Inflammatory macrophage treated with lipopolysaccharide for 4 hours (primary cell): ENCODE measurements at regions not wholly inside any gene's neighbourhood (a gene's known extent, or its start where the extent isn't known, plus 50 kb on each side); places are given as distances from the start of the nearest gene placed in this dataset.
A peak's percentile ranks its signal among the peaks of the same experiment; 100 is the strongest.
"Not testable (repeated sequence)": the region's sequence is repeated elsewhere in the genome, so short reads cannot be mapped to it uniquely, and the experiment has no call there.

Experiments
- DNase-seq: peaks from one replicate; pipeline ENCODE4 v3.0.0-alpha.2; 2020

- DNase-seq, result no peak
Measured at GRCh38 chr7:86002858-86003257, 640.9 kb upstream of the GRM3 start.

GRCh38 chr7:85997515-85997914, 646.2 kb upstream of the GRM3 start:
- DNase-seq, result no peak

GRCh38 chr7:85995101-85995500, 648.6 kb upstream of the GRM3 start:
- no peak for DNase-seq

- no peak for DNase-seq
Measured at GRCh38 chr7:85980740-85981139, 663.0 kb upstream of the GRM3 start.

- no peak for DNase-seq
Measured at GRCh38 chr7:85974176-85974575, 669.5 kb upstream of the GRM3 start.

GRCh38 chr7:85972504-85973141, 671.1 kb upstream of the GRM3 start:
- DNase-seq, result no peak

- no peak for DNase-seq
Measured at GRCh38 chr7:85954961-85955360, 688.7 kb upstream of the GRM3 start.

- no peak for DNase-seq
Measured at GRCh38 chr7:85950871-85951270, 692.8 kb upstream of the GRM3 start.

- DNase-seq, result no peak
Measured at GRCh38 chr7:85950418-85950817, 693.3 kb upstream of the GRM3 start.

- DNase-seq, result no peak
Measured at GRCh38 chr7:85947767-85948166, 695.9 kb upstream of the GRM3 start.

GRCh38 chr7:85940798-85941197, 702.9 kb upstream of the GRM3 start:
- no peak for DNase-seq

GRCh38 chr7:85931919-85932318, 711.8 kb upstream of the GRM3 start:
- DNase-seq, result no peak

GRCh38 chr7:85928500-85928899, 715.2 kb upstream of the GRM3 start:
- no peak for DNase-seq

- DNase-seq, result no peak
Measured at GRCh38 chr7:85927226-85927625, 716.5 kb upstream of the GRM3 start.

GRCh38 chr7:85924062-85924461, 719.6 kb upstream of the GRM3 start:
- DNase-seq, result no peak

- no peak for DNase-seq
Measured at GRCh38 chr7:85916016-85916415, 727.7 kb upstream of the GRM3 start.

- DNase-seq, result no peak
Measured at GRCh38 chr7:85914437-85914836, 727.6 kb upstream of the SEMA3D start.

GRCh38 chr7:85908051-85908450, 721.2 kb upstream of the SEMA3D start:
- DNase-seq, result no peak

- DNase-seq, result no peak
Measured at GRCh38 chr7:85897967-85898366, 711.1 kb upstream of the SEMA3D start.

- DNase-seq, result no peak
Measured at GRCh38 chr7:85896531-85896930, 709.7 kb upstream of the SEMA3D start.

- no peak for DNase-seq
Measured at GRCh38 chr7:85895835-85896234, 709.0 kb upstream of the SEMA3D start.

- not testable (repeated sequence) for DNase-seq
Measured at GRCh38 chr7:85891900-85892299, 705.0 kb upstream of the SEMA3D start.

- peak; percentile 32 for DNase-seq
Measured at GRCh38 chr7:85890244-85890811, 703.5 kb upstream of the SEMA3D start.

- DNase-seq, result no peak
Measured at GRCh38 chr7:85887133-85887532, 700.3 kb upstream of the SEMA3D start.

- DNase-seq, result no peak
Measured at GRCh38 chr7:85882335-85882734, 695.5 kb upstream of the SEMA3D start.
